ENCODE measurements at regions not wholly inside any gene's neighbourhood (a gene's known extent, or its start where the extent isn't known, plus 50 kb on each side); places are given as distances from the start of the nearest gene placed in this dataset.

DNA sequence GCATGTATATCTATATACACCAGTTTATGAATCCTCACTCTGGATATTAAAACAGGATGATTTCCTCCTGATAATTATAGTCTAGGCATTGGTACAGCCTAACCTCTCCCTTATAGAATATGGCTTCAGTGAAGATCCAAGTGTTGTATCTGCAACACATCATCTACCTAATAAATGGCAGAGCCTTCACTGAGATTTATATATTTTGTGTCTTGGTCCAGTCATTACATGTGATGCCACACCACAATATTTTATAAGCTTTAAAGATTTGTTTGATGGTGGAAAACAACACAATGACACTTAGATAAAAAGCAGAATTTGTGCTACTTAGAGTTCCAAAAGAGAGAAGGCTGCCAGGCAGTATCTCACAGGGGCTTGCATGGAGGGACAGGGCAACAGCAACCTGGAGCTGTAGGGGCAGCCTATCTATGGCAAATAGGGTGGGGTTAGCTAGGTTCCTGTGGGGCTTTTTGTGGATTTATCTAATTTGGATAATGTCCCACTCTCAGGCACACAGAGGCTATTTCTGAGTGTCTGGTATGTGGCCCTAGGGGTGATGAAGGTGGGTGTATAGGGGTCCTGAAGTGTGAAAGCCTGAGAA lies 1736.7 kb upstream of the PRR20A start:
- TF ChIP-seq, protein P1, sequence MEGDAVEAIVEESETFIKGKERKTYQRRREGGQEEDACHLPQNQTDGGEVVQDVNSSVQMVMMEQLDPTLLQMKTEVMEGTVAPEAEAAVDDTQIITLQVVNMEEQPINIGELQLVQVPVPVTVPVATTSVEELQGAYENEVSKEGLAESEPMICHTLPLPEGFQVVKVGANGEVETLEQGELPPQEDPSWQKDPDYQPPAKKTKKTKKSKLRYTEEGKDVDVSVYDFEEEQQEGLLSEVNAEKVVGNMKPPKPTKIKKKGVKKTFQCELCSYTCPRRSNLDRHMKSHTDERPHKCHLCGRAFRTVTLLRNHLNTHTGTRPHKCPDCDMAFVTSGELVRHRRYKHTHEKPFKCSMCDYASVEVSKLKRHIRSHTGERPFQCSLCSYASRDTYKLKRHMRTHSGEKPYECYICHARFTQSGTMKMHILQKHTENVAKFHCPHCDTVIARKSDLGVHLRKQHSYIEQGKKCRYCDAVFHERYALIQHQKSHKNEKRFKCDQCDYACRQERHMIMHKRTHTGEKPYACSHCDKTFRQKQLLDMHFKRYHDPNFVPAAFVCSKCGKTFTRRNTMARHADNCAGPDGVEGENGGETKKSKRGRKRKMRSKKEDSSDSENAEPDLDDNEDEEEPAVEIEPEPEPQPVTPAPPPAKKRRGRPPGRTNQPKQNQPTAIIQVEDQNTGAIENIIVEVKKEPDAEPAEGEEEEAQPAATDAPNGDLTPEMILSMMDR (IDR thresholded peaks at IDR 0.05) = no peak
- H3K27ac Mint-ChIP-seq = no peak overlapping the region
- H3K27me3 Mint-ChIP-seq (ENCODE audit: low read depth in 2 of 2) = no peaks in the 10 kb centered on the region
- DNase-seq (no peak), ATAC-seq (no peak)
- peaks cover 5% of the 10 kb centered on the region for H3K36me3 Mint-ChIP-seq
- Histone ChIP-seq H3K27me3 (ENCODE audit: control insufficient read depth, insufficient read depth, low read length) (no peaks in the 10 kb centered on the region), H3K36me3 (ENCODE audit: control insufficient read depth, insufficient read depth, low read length) (no peaks in the 10 kb centered on the region), H3K4me3 (ENCODE audit: low read length) (no peak overlapping the region), H3K4me1 (ENCODE audit: control insufficient read depth, insufficient read depth, low read length) (no peaks in the 10 kb centered on the region), H3K9me3 (ENCODE audit: control insufficient read depth, insufficient read depth, low read length) (no peaks in the 10 kb centered on the region), H3K27ac (ENCODE audit: low read length) (no peak overlapping the region)
- intact Hi-C loops (cut with micrococcal nuclease) = no loop called here
- H3K4me3 Mint-ChIP-seq = no peak overlapping the region
- peaks cover 12 to 21% of the 10 kb centered on the region in 2 donors for H3K9me3 Mint-ChIP-seq
- H3K4me1 Mint-ChIP-seq = no peaks in the 10 kb centered on the region

DNA sequence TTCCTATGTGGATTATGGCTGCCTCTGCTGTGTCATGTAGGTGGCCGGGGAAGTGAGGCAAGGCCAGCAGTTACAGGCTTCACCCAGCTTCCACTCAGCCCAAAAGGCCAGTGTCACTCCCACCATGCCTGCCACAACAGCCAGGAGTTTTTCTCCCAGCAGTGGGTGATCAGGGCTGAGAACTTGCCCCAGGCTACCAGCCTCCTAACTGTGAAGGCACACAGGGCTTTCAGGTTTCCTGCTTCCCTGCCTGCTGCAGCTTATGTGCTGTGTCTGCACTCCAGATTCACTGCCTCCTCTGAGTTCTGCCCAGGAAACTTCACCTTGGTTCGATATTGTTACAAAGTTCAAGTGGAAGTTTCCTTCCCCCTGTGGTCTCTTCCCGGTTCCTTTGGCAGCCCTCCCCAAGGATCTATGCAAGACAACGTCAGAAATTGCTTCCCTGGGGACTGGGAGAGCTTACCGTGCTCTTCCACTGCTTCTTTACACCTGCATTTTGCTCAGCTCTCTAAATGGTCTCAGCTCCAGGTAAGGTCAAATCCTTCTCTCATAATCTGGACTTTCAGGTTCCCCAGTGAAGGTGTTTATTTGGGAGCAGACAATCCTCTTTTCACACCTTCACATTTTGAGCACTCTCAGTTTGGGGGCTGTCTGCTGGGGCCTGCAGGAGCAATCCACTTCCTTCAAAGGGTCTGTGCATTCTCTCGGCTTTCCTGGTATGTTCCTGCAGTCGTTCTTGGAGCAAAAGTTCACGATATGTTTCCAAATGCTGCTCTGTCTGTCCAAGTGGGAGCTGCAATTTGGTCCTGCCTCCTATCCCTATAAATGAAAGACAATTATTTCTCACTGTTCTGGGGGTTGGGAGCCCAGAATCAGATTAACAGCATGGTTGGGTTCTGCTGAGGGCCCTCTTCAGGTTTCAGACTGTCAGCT lies 1730.1 kb upstream of the PRR20A start:
- no peaks in the 10 kb centered on the region for H3K27me3 ChIP-seq (ENCODE audit: control insufficient read depth, insufficient read depth, low read length)
- intact Hi-C loops (cut with micrococcal nuclease) = no loop called here
- Mint-ChIP-seq H3K4me1 (no peaks in the 10 kb centered on the region), H3K4me3 (no peak overlapping the region), H3K27me3 (ENCODE audit: low read depth in 2 of 2) (no peaks in the 10 kb centered on the region), H3K27ac (no peak overlapping the region), H3K9me3 (peaks cover 14 to 27% of the 10 kb centered on the region in 2 donors), H3K36me3 (peaks cover 14% of the 10 kb centered on the region)
- ATAC-seq (no peak), DNase-seq (no peak)
- no peaks in the 10 kb centered on the region for H3K4me1 ChIP-seq (ENCODE audit: control insufficient read depth, insufficient read depth, low read length)
- WGBS (ENCODE audit: insufficient coverage) = 38% methylated on average over 8 of the region's 8 CpGs
- H3K9me3 ChIP-seq (ENCODE audit: control insufficient read depth, insufficient read depth, low read length) = no peaks in the 10 kb centered on the region
- no peak overlapping the region for H3K4me3 ChIP-seq (ENCODE audit: low read length)
- H3K36me3 ChIP-seq (ENCODE audit: control insufficient read depth, insufficient read depth, low read length) = no peaks in the 10 kb centered on the region
- no peak overlapping the region for H3K27ac ChIP-seq (ENCODE audit: low read length)
- TF ChIP-seq, protein P1 (IDR thresholded peaks at IDR 0.05) = no peak

DNA sequence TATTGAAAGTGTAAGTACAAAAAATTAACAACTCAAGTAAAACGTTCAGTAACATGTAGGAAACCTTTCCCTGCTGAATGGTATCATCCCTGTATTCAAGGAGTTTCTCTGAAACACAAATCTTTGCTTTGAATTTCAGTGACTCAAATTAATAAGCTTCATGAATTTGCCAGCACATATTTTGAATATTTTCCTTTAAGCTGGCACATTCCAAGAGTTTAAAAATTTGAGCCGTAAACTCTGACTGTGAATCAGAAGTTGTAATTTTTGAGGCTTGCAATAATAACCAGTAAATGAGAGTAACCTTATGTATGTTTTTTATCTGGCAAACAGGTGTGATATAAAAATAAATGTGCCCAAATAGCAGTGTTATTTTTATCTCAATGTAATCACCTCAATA lies 1722.6 kb upstream of the PRR20A start:
- Mint-ChIP-seq H3K4me1 (no peaks in the 10 kb centered on the region), H3K9me3 (peaks cover 5 to 7% of the 10 kb centered on the region in 2 donors), H3K27me3 (ENCODE audit: low read depth in 2 of 2) (no peaks in the 10 kb centered on the region), H3K36me3 (peaks cover 8% of the 10 kb centered on the region), H3K27ac (no peak overlapping the region), H3K4me3 (no peak overlapping the region)
- H3K36me3 ChIP-seq (ENCODE audit: control insufficient read depth, insufficient read depth, low read length) = no peaks in the 10 kb centered on the region
- no peaks in the 10 kb centered on the region for H3K9me3 ChIP-seq (ENCODE audit: control insufficient read depth, insufficient read depth, low read length)
- H3K4me3 ChIP-seq (ENCODE audit: low read length) = no peak overlapping the region
- ATAC-seq = no peak
- intact Hi-C loops (cut with micrococcal nuclease) = no loop called here
- TF ChIP-seq, protein P1 (IDR thresholded peaks at IDR 0.05) = no peak
- no peak for DNase-seq
- no peaks in the 10 kb centered on the region for H3K4me1 ChIP-seq (ENCODE audit: control insufficient read depth, insufficient read depth, low read length)
- 72% methylated on average over 2 of the region's 2 CpGs for WGBS (ENCODE audit: insufficient coverage)
- H3K27me3 ChIP-seq (ENCODE audit: control insufficient read depth, insufficient read depth, low read length) = no peaks in the 10 kb centered on the region
- H3K27ac ChIP-seq (ENCODE audit: low read length) = no peak overlapping the region
